Body of pancreas (tissue), 4 donors: ENCODE measurements at regions not wholly inside any gene's neighbourhood (a gene's known extent, or its start where the extent isn't known, plus 50 kb on each side); places are given as distances from the start of the nearest gene placed in this dataset.

Experiments used
- ATAC-seq: fragments of 150-250 bp; one replicate; pipeline ENCODE4 v1.9.1; 2016
- DNase-seq, 4 donors: peaks; one replicate each; pipeline ENCODE4 v3.0.0-alpha.2; 2019
- H3K27ac ChIP-seq, 4 donors: fragments of 200-600 bp; sonication (generic); 1 replicate in 3 of 4; 2 replicates in 1 of 4; pipeline versions ENCODE4 v1.5.1 to v1.6.1; 2016 to 2019; ENCODE audit warnings: mild to moderate bottlenecking in 1 of 4, mixed read lengths in 1 of 4, moderate library complexity in 1 of 4
- H3K27me3 ChIP-seq, 2 donors: fragments of 200-600 bp; sonication (generic); one replicate each; pipeline ENCODE4 v1.6.0; 2016; ENCODE audit warnings: mild to moderate bottlenecking in 1 of 2
- H3K36me3 ChIP-seq, 2 donors: fragments of 200-600 bp; sonication (generic); replicated peaks in 1 of 2; 2 replicates each; pipeline ENCODE4 v1.5.1; 2016; ENCODE audit warnings: low read depth in 2 of 2; ENCODE audit not compliant: insufficient read depth in 1 of 2
- H3K4me1 ChIP-seq: fragments of 200-600 bp; sonication (generic); one replicate; pipeline ENCODE4 v1.6.0; 2016
- H3K4me3 ChIP-seq, 2 donors: fragments of 200-600 bp; sonication (generic); 1 replicate in 1 of 2; 2 replicates in 1 of 2; pipeline ENCODE4 v1.5.1; 2016 to 2019
- H3K9me3 ChIP-seq, 3 donors: fragments of 200-600 bp; sonication (generic); 1 replicate in 2 of 3; 2 replicates in 1 of 3; pipeline ENCODE4 v1.5.1; 2016
- POLR2A ChIP-seq, 3 donors: fragments of 450-650 bp; IDR thresholded peaks; one replicate each; pipeline ENCODE4 v1.6.1; 2016; ENCODE audit warnings: antibody characterized with exemption in 3 of 3, mild to moderate bottlenecking in 2 of 3
- WGBS, 2 donors: methylation state at CpG; one replicate each; pipeline ENCODE4 v1.1.5; 2017; 5-methylcytosine and 5-hydroxymethylcytosine counted together
- intact Hi-C: fragments of 100-400 bp; cut with DNase I; formaldehyde crosslinking; loops from one replicate; pipeline ENCODE4 v1.15.1; 2023
- TF ChIP-seq, protein P1 (sequence below), 7 experiments: fragments of 450-650 bp in 4 of 7; fragments of 200-600 bp in 3 of 7; sonication (generic) in 3 of 7; IDR thresholded peaks; one replicate each; pipeline ENCODE4 v1.5.1; 2016 to 2019; ENCODE audit warnings: antibody characterized with exemption in 7 of 7

DNA sequence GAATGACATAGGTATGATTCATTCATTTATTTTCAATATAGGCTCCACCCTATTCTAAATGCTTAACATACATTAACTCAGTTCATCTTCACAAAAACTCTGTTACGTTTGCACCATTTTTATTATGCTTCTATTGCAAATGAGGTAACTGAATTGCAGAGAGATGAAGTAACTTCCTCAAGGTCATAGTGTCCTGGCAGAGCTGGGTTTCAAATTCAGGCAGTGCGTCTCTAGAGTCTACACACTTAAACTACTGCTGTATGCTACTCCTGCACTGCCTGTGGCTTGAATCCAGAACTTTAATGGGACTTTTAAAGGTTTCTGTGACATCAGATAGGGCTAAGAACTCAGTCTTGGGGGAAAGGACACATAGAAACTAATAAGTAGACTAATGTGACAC is 413.4 kb downstream of the UBE2NL start:
- ATAC-seq, result no peak
- intact Hi-C loops, result no loop called here
- H3K9me3 ChIP-seq, result no peaks in the 10 kb centered on the region
- no peaks in the 10 kb centered on the region for H3K4me1 ChIP-seq
- no peaks in the 10 kb centered on the region for H3K27me3 ChIP-seq
- DNase-seq, result no peak
- H3K27ac ChIP-seq, result no peak overlapping the region
- 31 to 73% methylated on average over 2 of the region's 2 CpGs for WGBS, 2 donors
- no peak for TF ChIP-seq POLR2A (IDR thresholded peaks at IDR 0.05)
- TF ChIP-seq, protein P1, sequence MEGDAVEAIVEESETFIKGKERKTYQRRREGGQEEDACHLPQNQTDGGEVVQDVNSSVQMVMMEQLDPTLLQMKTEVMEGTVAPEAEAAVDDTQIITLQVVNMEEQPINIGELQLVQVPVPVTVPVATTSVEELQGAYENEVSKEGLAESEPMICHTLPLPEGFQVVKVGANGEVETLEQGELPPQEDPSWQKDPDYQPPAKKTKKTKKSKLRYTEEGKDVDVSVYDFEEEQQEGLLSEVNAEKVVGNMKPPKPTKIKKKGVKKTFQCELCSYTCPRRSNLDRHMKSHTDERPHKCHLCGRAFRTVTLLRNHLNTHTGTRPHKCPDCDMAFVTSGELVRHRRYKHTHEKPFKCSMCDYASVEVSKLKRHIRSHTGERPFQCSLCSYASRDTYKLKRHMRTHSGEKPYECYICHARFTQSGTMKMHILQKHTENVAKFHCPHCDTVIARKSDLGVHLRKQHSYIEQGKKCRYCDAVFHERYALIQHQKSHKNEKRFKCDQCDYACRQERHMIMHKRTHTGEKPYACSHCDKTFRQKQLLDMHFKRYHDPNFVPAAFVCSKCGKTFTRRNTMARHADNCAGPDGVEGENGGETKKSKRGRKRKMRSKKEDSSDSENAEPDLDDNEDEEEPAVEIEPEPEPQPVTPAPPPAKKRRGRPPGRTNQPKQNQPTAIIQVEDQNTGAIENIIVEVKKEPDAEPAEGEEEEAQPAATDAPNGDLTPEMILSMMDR (IDR thresholded peaks at IDR 0.05), result no peak
- no peak overlapping the region for H3K4me3 ChIP-seq
- H3K36me3 ChIP-seq, result no peaks in the 10 kb centered on the region

- Histone ChIP-seq H3K9me3 (no peaks in the 10 kb centered on the region), H3K4me3 (no peak overlapping the region), H3K27ac (no peak overlapping the region), H3K4me1 (no peaks in the 10 kb centered on the region), H3K36me3 (no peaks in the 10 kb centered on the region), H3K27me3 (no peaks in the 10 kb centered on the region)
- TF ChIP-seq, protein P1 (IDR thresholded peaks at IDR 0.05), result no peak
- TF ChIP-seq POLR2A (IDR thresholded peaks at IDR 0.05), result no peak
- DNase-seq, result no peak
- intact Hi-C loops, result no loop called here
- no peak for ATAC-seq
- WGBS, 2 donors, result 58 to 70% methylated on average over 4 of the region's 4 CpGs
Measured at GRCh38 chrX:144327495-144327894, 443.6 kb downstream of the UBE2NL start.

- TF ChIP-seq, protein P1 (IDR thresholded peaks at IDR 0.05), result no peak
- TF ChIP-seq POLR2A (IDR thresholded peaks at IDR 0.05), result no peak
- H3K4me1 ChIP-seq, result no peaks in the 10 kb centered on the region
- no peak overlapping the region for H3K4me3 ChIP-seq
- no peaks in the 10 kb centered on the region for H3K27me3 ChIP-seq
- H3K36me3 ChIP-seq, result no peaks in the 10 kb centered on the region
- 53 to 83% methylated on average over 2 of the region's 4 CpGs for WGBS, 2 donors
- intact Hi-C loops, result no loop called here
- no peak for DNase-seq
- no peak for ATAC-seq
- H3K27ac ChIP-seq, result no peak overlapping the region
- no peaks in the 10 kb centered on the region for H3K9me3 ChIP-seq
Measured at GRCh38 chrX:144333429-144333828, 449.6 kb downstream of the UBE2NL start.

GRCh38 chrX:144334577-144334976 is 450.7 kb downstream of the UBE2NL start:
- WGBS, 2 donors, result 63 to 80% methylated on average over 13 of the region's 13 CpGs
- no peaks in the 10 kb centered on the region for H3K4me1 ChIP-seq
- no peak overlapping the region for H3K4me3 ChIP-seq
- DNase-seq (no peak), ATAC-seq (no peak)
- intact Hi-C loops, result no loop called here
- H3K27me3 ChIP-seq, result no peaks in the 10 kb centered on the region
- TF ChIP-seq, protein P1 (IDR thresholded peaks at IDR 0.05), result no peak
- TF ChIP-seq POLR2A (IDR thresholded peaks at IDR 0.05), result no peak
- no peaks in the 10 kb centered on the region for H3K9me3 ChIP-seq
- no peaks in the 10 kb centered on the region for H3K36me3 ChIP-seq
- no peak overlapping the region for H3K27ac ChIP-seq

- TF ChIP-seq, protein P1 (IDR thresholded peaks at IDR 0.05), result no peak
- no peak for TF ChIP-seq POLR2A (IDR thresholded peaks at IDR 0.05)
- no peak for DNase-seq
- no peaks in the 10 kb centered on the region for H3K36me3 ChIP-seq
- no peak for ATAC-seq
- H3K4me1 ChIP-seq, result no peaks in the 10 kb centered on the region
- H3K4me3 ChIP-seq, result no peak overlapping the region
- 56 to 75% methylated on average over 6 of the region's 6 CpGs for WGBS, 2 donors
- H3K27ac ChIP-seq, result no peak overlapping the region
- H3K27me3 ChIP-seq, result no peaks in the 10 kb centered on the region
- intact Hi-C loops, result no loop called here
- H3K9me3 ChIP-seq, result no peaks in the 10 kb centered on the region
Measured at GRCh38 chrX:144335402-144335801, 451.5 kb downstream of the UBE2NL start.
